ENCODE measurements at regions not wholly inside any gene's neighbourhood (a gene's known extent, or its start where the extent isn't known, plus 50 kb on each side); places are given as distances from the start of the nearest gene placed in this dataset.
"Not testable (repeated sequence)": the region's sequence is repeated elsewhere in the genome, so short reads cannot be mapped to it uniquely, and the experiment has no call there.

GRCh38 chr9:7739595-7739994, 60.0 kb downstream of the DMAC1 start:
- DNase-seq, result no peak

DNA sequence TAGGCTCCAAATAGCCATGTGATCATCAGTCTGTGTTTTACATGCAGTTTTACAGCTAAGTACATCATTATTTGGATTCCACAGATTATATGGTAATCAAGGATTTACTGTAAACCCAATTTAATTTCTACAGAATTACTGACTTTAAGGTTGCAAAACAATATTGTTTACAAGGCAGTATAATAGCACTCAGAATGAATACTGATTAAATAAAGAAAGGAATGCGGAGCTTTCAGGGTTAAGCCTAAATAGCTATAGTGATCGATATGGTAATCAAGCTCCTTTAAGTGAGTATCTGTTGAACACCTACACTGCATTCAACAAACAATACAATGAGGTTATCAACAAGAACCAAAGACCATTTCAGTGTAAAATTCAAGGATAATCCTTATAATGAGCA, 64.3 kb downstream of the DMAC1 start:
- no peak for DNase-seq

DNA sequence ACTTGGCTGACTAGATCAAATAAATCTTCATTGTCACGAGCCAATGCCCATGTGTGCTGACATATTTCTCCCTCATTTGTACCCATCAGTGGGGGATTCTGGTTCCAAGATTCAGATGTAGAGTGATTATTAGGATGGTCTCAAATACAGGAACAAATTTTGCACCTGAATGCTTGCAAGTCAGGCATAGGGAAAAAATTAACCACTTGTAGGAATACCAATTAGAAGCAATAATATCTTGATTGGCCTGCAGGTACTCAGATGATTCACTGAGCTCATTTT, 69.5 kb downstream of the DMAC1 start:
- DNase-seq, result no peak

DNA sequence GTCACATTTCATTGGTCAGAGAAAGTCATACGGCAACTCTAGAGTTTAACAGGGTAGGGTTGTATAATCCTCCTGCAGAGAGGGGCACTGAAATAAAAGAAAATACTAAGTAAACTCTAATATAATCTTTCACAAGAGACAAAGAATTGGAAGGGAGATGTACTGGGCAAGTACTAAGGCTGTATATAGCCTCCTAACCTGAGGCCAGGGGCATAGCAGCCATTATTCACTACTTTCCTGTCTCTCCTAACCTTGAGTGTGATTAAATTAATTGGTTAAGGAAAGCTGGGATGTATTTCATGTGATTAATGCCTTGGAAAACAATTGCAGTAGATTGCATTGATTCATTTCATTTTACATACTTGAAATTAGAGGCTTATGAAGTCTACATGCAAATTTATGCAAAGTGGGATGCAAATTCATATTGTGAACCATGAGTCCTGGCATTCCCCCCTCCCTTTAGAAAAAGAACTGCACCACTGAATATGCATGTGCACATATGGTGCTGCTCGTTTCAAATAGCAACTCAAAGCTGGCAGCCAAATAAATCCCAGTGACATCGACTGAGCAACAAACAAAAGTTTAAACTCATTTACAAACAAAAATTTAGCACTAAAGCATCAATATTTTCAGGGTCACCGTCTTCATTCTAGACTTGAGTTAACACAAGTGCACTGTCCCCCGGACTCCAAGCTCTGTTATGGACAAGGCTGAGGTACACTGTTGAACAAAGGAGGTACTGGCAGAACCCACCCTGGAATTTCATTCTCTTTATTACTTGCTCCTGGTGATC, 70.0 kb downstream of the DMAC1 start:
- no peak for DNase-seq

GRCh38 chr9:7721291-7721690, 78.3 kb downstream of the DMAC1 start:
- DNase-seq, result no peak

- not testable (repeated sequence) for DNase-seq
Observed at GRCh38 chr9:7713088-7713487, 86.5 kb downstream of the DMAC1 start.

DNA sequence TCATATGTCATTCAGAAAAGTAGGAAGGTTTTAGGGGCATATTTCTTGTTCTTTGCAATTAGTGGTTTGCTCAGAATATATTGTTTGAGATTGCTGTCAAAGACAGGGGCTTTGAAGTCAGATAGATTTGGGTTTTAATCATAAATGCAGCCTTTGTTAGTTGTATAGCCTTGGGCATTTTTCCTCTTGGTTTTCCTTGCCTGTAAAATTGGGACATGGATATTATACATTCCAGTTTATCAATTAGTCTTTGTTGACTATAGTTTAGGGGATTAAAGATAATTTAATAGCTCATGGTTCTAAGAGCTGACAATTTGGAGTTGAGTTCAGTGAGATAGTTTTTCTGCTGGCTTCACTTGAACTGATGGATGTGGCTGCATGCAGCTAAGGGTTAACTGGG, 88.9 kb downstream of the DMAC1 start:
- DNase-seq, result no peak

- DNase-seq, result no peak
Observed at GRCh38 chr9:7707934-7708333, 91.6 kb downstream of the DMAC1 start.

DNA sequence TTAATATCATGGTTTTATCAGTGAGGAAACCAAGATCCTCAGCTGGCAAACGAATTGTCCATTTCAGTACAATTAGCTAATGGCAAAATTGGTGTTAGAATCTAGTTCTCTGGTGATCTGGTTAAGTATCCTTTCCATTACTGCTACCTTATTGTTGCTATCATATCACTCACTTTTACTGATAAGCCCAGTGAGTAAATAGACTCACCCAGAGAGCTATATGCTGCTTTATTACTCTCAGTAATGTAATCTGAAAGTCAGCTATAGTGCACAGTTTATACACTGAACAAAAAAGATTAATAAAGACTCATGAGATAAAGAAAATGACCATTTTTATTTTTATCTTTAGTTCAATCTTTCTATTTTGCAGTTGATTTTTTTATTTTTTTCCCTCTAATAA, 95.0 kb downstream of the DMAC1 start:
- no peak for DNase-seq

DNA sequence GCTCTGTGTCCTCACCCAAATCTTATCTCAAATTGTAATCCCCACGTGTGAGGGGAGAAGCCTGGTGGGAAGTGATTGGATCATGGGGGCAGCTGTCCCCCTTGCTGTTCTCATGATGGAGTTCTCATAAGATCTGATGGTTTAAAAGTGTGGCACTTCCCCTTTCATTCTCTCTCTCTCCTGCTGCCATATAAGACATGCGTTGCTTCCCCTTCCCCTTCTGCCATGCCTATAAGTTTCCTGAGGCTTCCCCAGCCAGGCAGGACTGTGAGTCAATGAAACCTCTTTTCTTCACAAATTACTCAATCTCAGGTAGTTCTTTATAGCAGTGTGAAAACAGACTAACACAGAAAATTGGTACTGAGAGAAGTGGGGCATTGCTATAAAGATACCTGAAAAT, 107.7 kb downstream of the DMAC1 start:
- no peak for DNase-seq

DNA sequence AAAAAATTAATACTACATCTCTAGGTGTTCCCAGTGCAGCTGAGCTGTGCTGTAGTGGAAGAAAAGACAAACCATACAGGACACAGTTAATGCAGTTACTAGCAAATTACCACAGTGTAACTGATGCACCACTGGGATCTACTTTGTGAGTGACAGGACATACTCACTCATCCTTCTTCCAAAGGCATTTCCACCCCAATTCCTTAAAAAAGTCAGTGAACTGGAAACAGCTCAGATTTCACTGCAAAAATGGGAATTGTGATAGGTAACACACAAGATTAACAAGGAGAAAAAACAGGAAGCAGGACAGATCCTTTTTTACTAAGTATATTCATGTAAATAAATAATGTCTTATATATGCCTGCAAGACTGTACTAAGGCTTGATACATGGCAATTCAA, 109.6 kb downstream of the DMAC1 start:
- DNase-seq, result no peak

DNA sequence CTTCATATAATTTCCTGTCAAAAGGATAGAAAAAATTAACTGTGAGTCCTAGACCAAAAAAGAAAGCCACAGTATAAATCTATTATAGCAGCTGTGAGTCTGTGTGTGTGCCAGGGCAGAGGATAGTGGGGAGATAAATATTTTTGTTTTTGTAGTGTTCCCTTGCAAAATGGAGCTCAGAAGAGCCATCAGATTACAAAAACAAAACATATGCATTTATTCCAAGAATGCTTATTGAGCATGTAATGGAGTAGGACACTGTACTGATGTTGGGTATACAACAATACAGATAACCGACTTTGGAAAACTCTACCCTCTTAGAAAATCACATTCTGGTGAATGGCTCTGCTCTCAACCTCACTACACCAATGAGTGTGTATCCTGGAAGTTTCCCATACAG, 111.0 kb downstream of the DMAC1 start:
- DNase-seq, result no peak

DNA sequence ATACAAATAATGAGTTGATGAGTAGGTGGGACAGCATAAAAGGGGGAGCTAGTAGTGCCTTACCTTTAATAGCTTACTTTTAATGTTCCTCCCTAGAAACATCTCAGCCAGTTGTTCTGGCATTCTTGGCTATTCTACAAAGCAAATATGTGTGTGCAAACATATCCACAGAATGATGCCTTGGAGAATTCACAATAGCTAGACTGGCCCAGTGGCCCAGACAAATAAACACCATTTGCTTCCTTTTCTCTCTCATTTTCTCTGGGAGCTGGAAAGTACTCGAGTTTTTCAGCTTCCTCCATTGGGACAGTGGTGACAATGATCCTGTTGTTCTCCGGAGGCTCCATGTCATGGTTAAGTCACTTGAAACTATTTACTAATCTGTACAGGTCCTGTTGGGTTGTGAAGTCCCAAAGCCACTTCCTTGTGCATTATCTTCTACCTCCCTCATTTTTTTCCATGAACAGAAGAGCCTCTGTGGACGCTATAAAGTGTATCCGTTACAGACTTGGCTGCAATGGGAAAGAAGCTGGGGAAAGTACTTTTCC, 122.9 kb downstream of the DMAC1 start:
- DNase-seq, result no peak

GRCh38 chr9:7671847-7672246, 127.7 kb downstream of the DMAC1 start:
- no peak for DNase-seq

GRCh38 chr9:7668541-7668940, 131.0 kb downstream of the DMAC1 start:
- DNase-seq, result no peak

DNA sequence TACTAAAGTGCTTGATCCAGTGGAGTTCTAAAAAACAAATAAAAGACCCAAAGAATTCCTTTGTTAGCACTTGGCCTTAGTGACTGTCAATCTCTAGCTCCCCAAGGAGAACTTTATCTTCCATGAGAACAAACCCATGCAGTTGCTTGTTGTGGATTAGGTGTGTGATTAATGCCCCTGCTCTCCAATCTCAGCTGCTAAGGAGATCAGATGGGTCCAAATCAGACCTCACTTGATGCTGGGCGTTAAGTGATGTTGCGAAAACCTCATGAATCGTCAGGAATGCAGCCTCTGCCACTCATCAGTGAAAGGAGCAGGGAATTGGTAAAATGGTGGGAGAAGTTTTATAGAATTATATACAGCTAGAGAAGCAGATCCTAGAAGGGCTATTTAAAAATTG, 133.7 kb downstream of the DMAC1 start:
- DNase-seq, result no peak

DNA sequence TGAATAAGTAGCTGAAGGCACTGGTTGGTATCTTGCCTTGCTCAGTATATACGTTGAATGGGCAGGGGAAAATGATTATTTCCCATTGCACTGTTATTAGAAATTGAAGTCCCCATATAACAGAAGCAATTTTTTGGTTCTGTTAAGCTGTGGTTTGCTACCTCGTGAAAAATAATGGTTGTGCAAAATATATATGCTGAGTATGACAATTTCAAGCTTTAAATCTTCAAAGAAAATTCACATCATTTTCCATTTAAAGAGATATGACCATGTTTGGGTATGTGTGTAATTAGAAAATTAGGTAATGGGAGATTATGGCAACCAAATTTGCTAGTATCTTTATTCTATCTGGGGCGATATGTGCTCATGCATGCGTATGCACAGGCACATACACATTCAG, 139.8 kb downstream of the DMAC1 start:
- no peak for DNase-seq

GRCh38 chr9:7656636-7657035, 142.9 kb downstream of the DMAC1 start:
- peak in 1 of 2 experiments; percentile 29 for DNase-seq

GRCh38 chr9:7653262-7653661, 146.3 kb downstream of the DMAC1 start:
- DNase-seq, result peak in 1 of 2 experiments; percentile 29

- DNase-seq, result no peak
Observed at GRCh38 chr9:7640231-7640630, 159.3 kb downstream of the DMAC1 start.

DNA sequence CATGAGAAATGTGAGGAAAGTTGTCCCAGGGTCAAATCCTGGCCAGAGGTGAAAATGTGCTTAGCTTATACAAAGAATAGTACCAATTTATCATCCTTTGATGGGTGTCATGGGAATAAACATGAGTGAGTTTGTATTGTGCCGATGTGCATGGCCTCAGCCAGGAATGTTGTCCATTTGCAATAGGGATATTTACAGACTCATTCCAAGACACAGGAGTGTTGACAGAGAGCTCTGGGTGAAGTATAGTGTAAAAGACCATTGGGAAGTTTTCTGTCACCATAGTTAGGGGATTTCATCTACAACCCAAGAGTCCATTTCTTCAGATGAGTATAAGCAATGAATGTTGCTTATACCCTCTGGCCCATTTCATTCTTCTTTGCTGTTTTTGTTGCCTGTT, 160.1 kb downstream of the DMAC1 start:
- DNase-seq, result no peak

DNA sequence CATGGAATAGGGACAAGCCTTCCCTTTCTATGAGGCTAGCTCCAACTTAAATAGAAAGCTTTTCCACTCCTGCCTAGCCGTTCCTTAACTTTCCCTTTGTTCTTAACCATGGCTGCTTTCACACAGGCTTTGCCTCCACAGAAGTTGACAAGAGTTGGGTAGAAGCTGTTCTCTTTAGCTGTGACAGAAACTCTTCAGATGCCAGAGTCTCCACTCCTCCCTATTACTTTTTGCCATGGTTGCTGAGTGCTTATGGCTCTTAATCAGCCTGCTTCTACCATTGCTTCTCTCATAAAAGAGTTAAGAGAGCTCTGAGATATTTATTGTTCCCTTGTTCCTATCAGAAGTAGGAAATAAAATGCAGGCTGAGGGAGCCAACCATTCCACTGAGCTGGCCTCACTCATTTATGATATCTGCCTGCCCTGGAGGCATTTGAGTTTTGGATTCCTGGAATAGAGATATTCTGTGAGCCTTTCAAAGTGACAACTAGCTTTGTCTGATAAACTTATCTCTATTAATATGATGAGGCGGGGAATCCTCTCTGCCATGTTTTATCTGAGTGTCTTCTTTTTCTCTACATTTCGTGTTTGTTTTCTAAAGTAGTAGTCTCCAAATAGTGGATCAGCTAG, 162.6 kb downstream of the DMAC1 start:
- DNase-seq, result no peak

- DNase-seq, result no peak
Observed at GRCh38 chr9:7636309-7636708, 163.3 kb downstream of the DMAC1 start.

DNA sequence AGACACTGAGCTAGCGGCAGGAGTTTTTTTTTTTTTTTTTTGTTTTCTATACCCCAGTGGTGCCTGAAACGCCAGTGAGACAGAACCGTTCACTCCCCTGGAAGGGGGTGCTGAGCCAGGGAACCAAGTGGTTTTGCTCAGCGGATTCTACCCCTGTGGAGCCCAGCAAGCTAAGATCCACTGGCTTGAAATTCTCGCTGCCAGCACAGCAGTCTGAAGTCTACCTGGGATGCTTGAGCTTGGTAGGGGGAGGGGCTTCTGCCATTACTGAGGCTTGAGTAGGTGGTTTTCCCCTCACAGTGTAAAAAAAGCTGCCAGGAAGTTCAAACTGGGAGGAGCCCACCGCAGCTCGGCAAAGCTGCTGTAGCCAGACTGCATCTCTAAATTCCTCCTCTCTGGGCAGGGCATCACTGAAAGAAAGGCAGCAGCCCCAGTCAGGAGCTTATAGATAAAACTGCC, 173.0 kb downstream of the DMAC1 start:
- not testable (repeated sequence) for DNase-seq

GRCh38 chr9:7622481-7622880, 177.1 kb downstream of the DMAC1 start:
- DNase-seq, result no peak
